Smooth muscle cell (in vitro differentiated cells): ENCODE measurements at regions not wholly inside any gene's neighbourhood (a gene's known extent, or its start where the extent isn't known, plus 50 kb on each side); places are given as distances from the start of the nearest gene placed in this dataset.

Experiments used
- DNase-seq: peaks from one replicate; lab custom pipeline; 2025; ENCODE audit not compliant: unreplicated experiment; lab: John Stamatoyannopoulos, UW
- H2AFZ ChIP-seq: fragments of 200-600 bp; sonication (generic); 2 replicates; pipeline ENCODE4 v1.6.0; 2016; ENCODE audit warnings: antibody characterized with exemption, low read depth, mild to moderate bottlenecking
- H3F3A ChIP-seq: fragments of 200-600 bp; sonication (generic); 2 replicates; pipeline ENCODE4 v1.6.0; 2017; ENCODE audit warnings: antibody characterized with exemption, low read depth
- H3K27ac ChIP-seq: fragments of 200-600 bp; sonication (generic); 2 replicates; pipeline ENCODE4 v1.5.1; 2016; ENCODE audit warnings: low read depth, mild to moderate bottlenecking
- H3K27me3 ChIP-seq: fragments of 200-600 bp; sonication (generic); 2 replicates; pipeline ENCODE4 v1.6.1; 2016; ENCODE audit warnings: low read depth, mild to moderate bottlenecking
- H3K36me3 ChIP-seq: fragments of 200-600 bp; sonication (generic); 2 replicates; pipeline ENCODE4 v1.5.1; 2016; ENCODE audit warnings: low read depth
- H3K4me1 ChIP-seq: fragments of 200-600 bp; sonication (generic); 2 replicates; pipeline ENCODE4 v1.5.1; 2016; ENCODE audit warnings: low read depth
- H3K4me2 ChIP-seq: fragments of 200-600 bp; sonication (generic); 2 replicates; pipeline ENCODE4 v1.6.0; 2016; ENCODE audit warnings: mild to moderate bottlenecking
- H3K4me3 ChIP-seq: fragments of 200-600 bp; sonication (generic); 2 replicates; pipeline ENCODE4 v1.5.1; 2016; ENCODE audit warnings: mild to moderate bottlenecking
- H3K79me2 ChIP-seq: fragments of 200-600 bp; sonication (generic); 2 replicates; pipeline ENCODE4 v1.6.0; 2016; ENCODE audit warnings: low read depth, mild to moderate bottlenecking
- H3K9ac ChIP-seq: fragments of 200-600 bp; sonication (generic); 2 replicates; pipeline ENCODE4 v1.6.0; 2016; ENCODE audit warnings: low read depth
- H3K9me3 ChIP-seq: fragments of 200-600 bp; sonication (generic); replicated peaks from 2 replicates; pipeline ENCODE4 v1.5.1; 2016; ENCODE audit warnings: low read depth
- H4K20me1 ChIP-seq: fragments of 200-600 bp; sonication (generic); 2 replicates; pipeline ENCODE4 v1.6.0; 2016; ENCODE audit warnings: low read depth
- whole genome bisulfite sequencing: methylation state at CpG from one replicate; pipeline ENCODE4 v1.1.7; 2016; ENCODE audit warnings: low lambda C conversion rate; 5-methylcytosine and 5-hydroxymethylcytosine counted together
- TF ChIP-seq, protein P1 (sequence below): fragments of 200-600 bp; sonication (generic); IDR thresholded peaks from 2 replicates; pipeline ENCODE4 v1.5.1; 2017; ENCODE audit warnings: borderline replicate concordance, mild to moderate bottlenecking, antibody characterized with exemption; ENCODE audit not compliant: insufficient read depth, poor library complexity, severe bottlenecking

DNA sequence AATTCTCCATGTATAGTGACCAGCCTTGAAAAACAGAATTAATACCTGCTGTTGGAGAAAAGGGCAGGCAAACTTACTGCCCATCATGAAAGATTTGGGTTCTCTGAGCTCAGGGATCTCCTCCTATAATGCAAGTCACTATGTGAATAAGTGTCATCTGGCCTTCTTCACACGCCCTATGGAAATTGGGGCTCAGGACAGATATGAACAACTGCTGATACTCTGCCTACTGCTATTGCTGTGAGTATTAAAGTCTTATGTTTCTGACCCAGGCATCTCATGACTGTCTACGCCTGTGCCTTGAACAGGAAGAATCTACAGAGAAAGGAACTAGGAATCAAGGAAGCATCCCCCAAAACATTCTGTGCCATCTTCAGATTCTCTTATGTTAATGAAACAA lies 226.1 kb downstream of the SOD2 start:
- no peak overlapping the region for H3K4me2 ChIP-seq
- no peaks in the 10 kb centered on the region for H3K9me3 ChIP-seq
- H3K4me1 ChIP-seq: no peaks in the 10 kb centered on the region
- no peaks in the 10 kb centered on the region for H3K36me3 ChIP-seq
- no peaks in the 10 kb centered on the region for H4K20me1 ChIP-seq
- no peaks in the 10 kb centered on the region for H3K79me2 ChIP-seq
- peaks cover 10% of the 10 kb centered on the region for H3K27me3 ChIP-seq
- 51% methylated on average over 2 of the region's 2 CpGs for WGBS
- no peak overlapping the region for H3K9ac ChIP-seq
- H2AFZ ChIP-seq: no peak overlapping the region
- no peak overlapping the region for H3K27ac ChIP-seq
- TF ChIP-seq, protein P1, sequence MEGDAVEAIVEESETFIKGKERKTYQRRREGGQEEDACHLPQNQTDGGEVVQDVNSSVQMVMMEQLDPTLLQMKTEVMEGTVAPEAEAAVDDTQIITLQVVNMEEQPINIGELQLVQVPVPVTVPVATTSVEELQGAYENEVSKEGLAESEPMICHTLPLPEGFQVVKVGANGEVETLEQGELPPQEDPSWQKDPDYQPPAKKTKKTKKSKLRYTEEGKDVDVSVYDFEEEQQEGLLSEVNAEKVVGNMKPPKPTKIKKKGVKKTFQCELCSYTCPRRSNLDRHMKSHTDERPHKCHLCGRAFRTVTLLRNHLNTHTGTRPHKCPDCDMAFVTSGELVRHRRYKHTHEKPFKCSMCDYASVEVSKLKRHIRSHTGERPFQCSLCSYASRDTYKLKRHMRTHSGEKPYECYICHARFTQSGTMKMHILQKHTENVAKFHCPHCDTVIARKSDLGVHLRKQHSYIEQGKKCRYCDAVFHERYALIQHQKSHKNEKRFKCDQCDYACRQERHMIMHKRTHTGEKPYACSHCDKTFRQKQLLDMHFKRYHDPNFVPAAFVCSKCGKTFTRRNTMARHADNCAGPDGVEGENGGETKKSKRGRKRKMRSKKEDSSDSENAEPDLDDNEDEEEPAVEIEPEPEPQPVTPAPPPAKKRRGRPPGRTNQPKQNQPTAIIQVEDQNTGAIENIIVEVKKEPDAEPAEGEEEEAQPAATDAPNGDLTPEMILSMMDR: no peak
- no peak for DNase-seq
- H3F3A ChIP-seq: no peaks in the 10 kb centered on the region
- no peak overlapping the region for H3K4me3 ChIP-seq

DNA sequence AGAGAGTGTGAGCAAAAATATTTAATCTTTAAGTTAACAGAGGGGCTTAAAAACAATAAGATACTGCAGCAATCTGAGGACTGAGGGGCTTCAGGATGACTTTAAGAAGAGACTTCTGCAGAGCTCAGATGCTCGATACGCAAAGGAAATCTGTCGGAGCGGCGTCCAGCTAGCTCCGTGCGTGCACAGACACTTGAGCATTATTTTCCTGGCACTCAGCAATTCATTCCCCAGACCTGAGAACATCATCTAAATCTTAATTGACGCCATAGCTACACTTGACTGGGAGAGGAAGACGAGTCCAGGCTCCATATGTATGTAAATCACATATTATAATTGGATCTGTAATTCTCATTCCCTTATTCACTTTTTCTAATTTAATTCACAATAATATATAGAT lies 228.2 kb downstream of the SOD2 start:
- H3K4me3 ChIP-seq: no peak overlapping the region
- no peak for DNase-seq
- no peaks in the 10 kb centered on the region for H3K4me1 ChIP-seq
- TF ChIP-seq, protein P1: no peak
- H3K9ac ChIP-seq: no peak overlapping the region
- no peaks in the 10 kb centered on the region for H3K9me3 ChIP-seq
- H3K36me3 ChIP-seq: no peaks in the 10 kb centered on the region
- no peak overlapping the region for H3K4me2 ChIP-seq
- H2AFZ ChIP-seq: no peak overlapping the region
- no peaks in the 10 kb centered on the region for H3F3A ChIP-seq
- no peaks in the 10 kb centered on the region for H3K79me2 ChIP-seq
- no peak overlapping the region for H3K27ac ChIP-seq
- 90% methylated on average over 9 of the region's 9 CpGs for WGBS
- H3K27me3 ChIP-seq: peaks cover 10% of the 10 kb centered on the region
- no peaks in the 10 kb centered on the region for H4K20me1 ChIP-seq

DNA sequence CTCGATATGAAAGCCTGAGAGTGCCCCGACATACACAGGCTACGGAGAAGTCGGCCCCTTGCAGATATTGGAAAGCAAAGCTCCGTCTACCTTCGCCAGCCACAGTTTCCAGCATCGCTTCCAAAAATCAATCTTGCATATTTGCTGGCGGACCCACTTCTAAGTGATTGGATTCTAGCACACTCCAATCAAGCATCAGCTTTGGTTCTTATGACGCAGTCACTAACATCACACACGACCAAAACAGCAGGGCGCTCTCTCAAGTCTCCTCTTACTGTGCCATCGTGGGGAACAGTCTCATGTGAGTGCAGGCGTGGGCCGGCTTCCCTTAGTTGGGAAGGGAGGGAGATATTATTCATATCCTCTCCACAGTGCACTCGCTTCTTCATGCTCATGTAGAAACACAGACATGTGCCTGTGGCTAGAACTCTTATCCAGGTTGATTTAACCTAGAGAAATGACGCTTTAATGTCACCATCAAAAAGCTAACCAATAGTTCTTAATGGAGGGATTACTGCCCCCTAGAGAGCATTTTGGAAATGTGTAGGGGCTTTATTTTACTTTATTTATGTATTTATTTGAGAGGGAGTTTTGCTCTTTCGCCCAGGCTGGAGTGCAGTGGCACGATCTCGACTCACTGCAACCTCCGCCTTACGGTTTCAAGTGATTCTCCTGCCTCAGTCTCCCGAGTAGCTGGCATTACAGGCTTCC lies 229.8 kb downstream of the SOD2 start:
- Histone ChIP-seq H3K27ac (no peak overlapping the region), H3K4me1 (no peaks in the 10 kb centered on the region), H3K4me3 (no peak overlapping the region), H3K4me2 (no peak overlapping the region), H3K79me2 (no peaks in the 10 kb centered on the region), H2AFZ (no peak overlapping the region), H3K36me3 (no peaks in the 10 kb centered on the region), H3K9ac (no peak overlapping the region), H3F3A (no peaks in the 10 kb centered on the region), H3K27me3 (peaks cover 10% of the 10 kb centered on the region), H3K9me3 (no peaks in the 10 kb centered on the region), H4K20me1 (no peaks in the 10 kb centered on the region)
- WGBS: 80% methylated on average over 22 of the region's 22 CpGs
- DNase-seq: no peak
- TF ChIP-seq, protein P1: peak; percentile 58

DNA sequence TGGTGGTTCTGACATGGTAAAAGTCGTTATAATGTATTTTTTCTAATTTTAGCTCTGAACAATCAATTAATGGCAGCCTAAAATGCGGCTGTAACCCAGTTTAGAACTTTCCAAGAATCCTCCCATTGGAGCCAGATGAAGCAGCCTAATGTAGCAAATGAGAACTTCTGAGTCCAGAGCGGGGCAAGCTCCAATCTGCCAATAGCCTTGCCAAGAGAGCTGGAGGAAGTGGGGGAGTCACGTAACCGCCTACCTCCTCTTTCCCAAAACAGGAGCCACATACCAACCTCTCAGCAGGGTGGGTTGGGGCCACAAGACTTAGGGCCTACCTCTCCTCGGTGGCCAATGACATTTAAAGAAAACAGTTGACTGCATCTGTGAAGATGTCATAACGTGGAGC lies 230.6 kb downstream of the SOD2 start:
- H3F3A ChIP-seq: no peaks in the 10 kb centered on the region
- no peaks in the 10 kb centered on the region for H3K4me1 ChIP-seq
- H3K27ac ChIP-seq: no peak overlapping the region
- no peak overlapping the region for H2AFZ ChIP-seq
- H3K36me3 ChIP-seq: no peaks in the 10 kb centered on the region
- no peak overlapping the region for H3K4me2 ChIP-seq
- peaks cover 10% of the 10 kb centered on the region for H3K27me3 ChIP-seq
- no peaks in the 10 kb centered on the region for H3K9me3 ChIP-seq
- TF ChIP-seq, protein P1: no peak
- no peaks in the 10 kb centered on the region for H4K20me1 ChIP-seq
- 89% methylated on average over 7 of the region's 7 CpGs for WGBS
- no peak overlapping the region for H3K4me3 ChIP-seq
- H3K9ac ChIP-seq: no peak overlapping the region
- no peak for DNase-seq
- H3K79me2 ChIP-seq: no peaks in the 10 kb centered on the region
